K562 (cell line): ENCODE measurements at regions not wholly inside any gene's neighbourhood (a gene's known extent, or its start where the extent isn't known, plus 50 kb on each side); places are given as distances from the start of the nearest gene placed in this dataset.

Experiments
- ATF2 ChIP-seq: sonication (generic); formaldehyde crosslinking; IDR thresholded peaks from 2 replicates; pipeline ENCODE4 v1.8.1; 2022; ENCODE audit warnings: missing genetic modification reagents
- BCL6 ChIP-seq: fragments of 250-450 bp; sonication (Bioruptor Pico); IDR thresholded peaks from 2 replicates; pipeline ENCODE4 v1.4.0; 2020
- CREM ChIP-seq: IDR thresholded peaks from 2 replicates; pipeline ENCODE4 v1.6.1; 2014; ENCODE audit warnings: antibody characterized with exemption, low read depth
- CXXC5 ChIP-seq: fragments of 250-450 bp; sonication (Bioruptor Pico); IDR thresholded peaks from 2 replicates; pipeline ENCODE4 v1.8.0; 2022; ENCODE audit warnings: inconsistent platforms, mild to moderate bottlenecking, moderate library complexity
- FOXK1 ChIP-seq: sonication (generic); formaldehyde crosslinking; IDR thresholded peaks from 2 replicates; pipeline ENCODE4 v1.8.0; 2022; ENCODE audit warnings: missing genetic modification reagents, mild to moderate bottlenecking, borderline replicate concordance
- MAFF ChIP-seq: IDR thresholded peaks from 2 replicates; pipeline ENCODE4 v1.6.1; 2012; ENCODE audit warnings: low read length, improper control_type of control experiment
- POLR2A ChIP-seq: fragments of 450-650 bp; conservative IDR thresholded peaks from 2 replicates; pipeline ENCODE4 v1.6.1; 2016
- SIN3A ChIP-seq, 2 experiments: fragments of 150-350 bp in 1 of 2; IDR thresholded peaks; 2 replicates each; pipeline ENCODE4 v1.6.1; 2011 to 2016; ENCODE audit warnings: borderline replicate concordance in 2 of 2, low read depth in 2 of 2, low read length in 2 of 2, mild to moderate bottlenecking in 2 of 2, moderate library complexity in 2 of 2; ENCODE audit not compliant: control insufficient read depth in 1 of 2
- TF ChIP-seq, protein P1 (sequence below), 2 experiments: IDR thresholded peaks; 2 replicates each; pipeline ENCODE4 v1.6.1; 2012; ENCODE audit warnings: improper control_type of control experiment in 2 of 2, low read depth in 2 of 2, low read length in 2 of 2, borderline replicate concordance in 1 of 2
- TF ChIP-seq, protein P2 (sequence below), 3 experiments: IDR thresholded peaks in 2 of 3; conservative IDR thresholded peaks in 1 of 3; 2 replicates each; pipeline ENCODE4 v1.5.1; 2011 to 2012; ENCODE audit warnings: low read length in 3 of 3, mild to moderate bottlenecking in 3 of 3, control low read depth in 2 of 3, improper control_type of control experiment in 1 of 3, inconsistent platforms in 1 of 3, low read depth in 1 of 3, mixed read lengths in 1 of 3, moderate library complexity in 1 of 3; ENCODE audit not compliant: insufficient read depth in 2 of 3

DNA sequence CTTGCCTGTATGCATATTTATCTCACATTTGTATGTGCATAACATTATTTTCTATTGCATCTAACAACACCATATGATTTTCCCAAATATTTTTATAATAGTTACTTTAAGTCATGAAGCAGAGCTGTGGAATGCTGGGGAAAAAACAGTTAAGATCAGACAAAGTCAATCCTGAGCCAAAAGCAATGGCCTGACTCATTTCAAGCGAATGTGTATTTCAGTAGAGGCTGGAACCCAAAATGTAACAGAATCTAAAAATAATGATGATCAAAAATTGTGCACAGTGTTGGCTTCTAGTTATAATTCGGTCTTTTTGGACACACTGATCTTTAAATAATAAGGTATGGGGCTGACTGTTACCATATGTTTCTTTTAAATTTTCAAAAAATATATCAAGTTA, 516.2 kb upstream of the ADGRL3 start:
- TF ChIP-seq, protein P1, sequence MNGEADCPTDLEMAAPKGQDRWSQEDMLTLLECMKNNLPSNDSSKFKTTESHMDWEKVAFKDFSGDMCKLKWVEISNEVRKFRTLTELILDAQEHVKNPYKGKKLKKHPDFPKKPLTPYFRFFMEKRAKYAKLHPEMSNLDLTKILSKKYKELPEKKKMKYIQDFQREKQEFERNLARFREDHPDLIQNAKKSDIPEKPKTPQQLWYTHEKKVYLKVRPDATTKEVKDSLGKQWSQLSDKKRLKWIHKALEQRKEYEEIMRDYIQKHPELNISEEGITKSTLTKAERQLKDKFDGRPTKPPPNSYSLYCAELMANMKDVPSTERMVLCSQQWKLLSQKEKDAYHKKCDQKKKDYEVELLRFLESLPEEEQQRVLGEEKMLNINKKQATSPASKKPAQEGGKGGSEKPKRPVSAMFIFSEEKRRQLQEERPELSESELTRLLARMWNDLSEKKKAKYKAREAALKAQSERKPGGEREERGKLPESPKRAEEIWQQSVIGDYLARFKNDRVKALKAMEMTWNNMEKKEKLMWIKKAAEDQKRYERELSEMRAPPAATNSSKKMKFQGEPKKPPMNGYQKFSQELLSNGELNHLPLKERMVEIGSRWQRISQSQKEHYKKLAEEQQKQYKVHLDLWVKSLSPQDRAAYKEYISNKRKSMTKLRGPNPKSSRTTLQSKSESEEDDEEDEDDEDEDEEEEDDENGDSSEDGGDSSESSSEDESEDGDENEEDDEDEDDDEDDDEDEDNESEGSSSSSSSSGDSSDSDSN (IDR thresholded peaks at IDR 0.05; ENCODE audit: borderline replicate concordance in 1 of 2, low read depth in 2 of 2, low read length in 2 of 2), result no peak
- TF ChIP-seq ATF2 (CRISPR knock-in tag) (no peak), MAFF (no peak), FOXK1 (CRISPR knock-in tag) (no peak), POLR2A (no peak), BCL6 (no peak), CXXC5 (CRISPR knock-in tag) (no peak), SIN3A (IDR thresholded peaks at IDR 0.05; ENCODE audit: borderline replicate concordance in 2 of 2, control insufficient read depth in 1 of 2, low read depth in 2 of 2, low read length in 2 of 2) (no peak), CREM (no peak)
- TF ChIP-seq, protein P2, sequence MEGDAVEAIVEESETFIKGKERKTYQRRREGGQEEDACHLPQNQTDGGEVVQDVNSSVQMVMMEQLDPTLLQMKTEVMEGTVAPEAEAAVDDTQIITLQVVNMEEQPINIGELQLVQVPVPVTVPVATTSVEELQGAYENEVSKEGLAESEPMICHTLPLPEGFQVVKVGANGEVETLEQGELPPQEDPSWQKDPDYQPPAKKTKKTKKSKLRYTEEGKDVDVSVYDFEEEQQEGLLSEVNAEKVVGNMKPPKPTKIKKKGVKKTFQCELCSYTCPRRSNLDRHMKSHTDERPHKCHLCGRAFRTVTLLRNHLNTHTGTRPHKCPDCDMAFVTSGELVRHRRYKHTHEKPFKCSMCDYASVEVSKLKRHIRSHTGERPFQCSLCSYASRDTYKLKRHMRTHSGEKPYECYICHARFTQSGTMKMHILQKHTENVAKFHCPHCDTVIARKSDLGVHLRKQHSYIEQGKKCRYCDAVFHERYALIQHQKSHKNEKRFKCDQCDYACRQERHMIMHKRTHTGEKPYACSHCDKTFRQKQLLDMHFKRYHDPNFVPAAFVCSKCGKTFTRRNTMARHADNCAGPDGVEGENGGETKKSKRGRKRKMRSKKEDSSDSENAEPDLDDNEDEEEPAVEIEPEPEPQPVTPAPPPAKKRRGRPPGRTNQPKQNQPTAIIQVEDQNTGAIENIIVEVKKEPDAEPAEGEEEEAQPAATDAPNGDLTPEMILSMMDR (IDR thresholded peaks at IDR 0.05 in 2 of 3, conservative IDR thresholded peaks at IDR 0.05 in 1 of 3; ENCODE audit: insufficient read depth in 2 of 3, low read depth in 1 of 3, low read length in 3 of 3), result no peak
